ENCODE measurements at regions not wholly inside any gene's neighbourhood (a gene's known extent, or its start where the extent isn't known, plus 50 kb on each side); places are given as distances from the start of the nearest gene placed in this dataset.

- intact Hi-C loops (cut with micrococcal nuclease; ENCODE audit: unreplicated experiment): no loop called here
- H3K4me3 ChIP-seq (ENCODE audit: low read depth, low read length): no peak overlapping the region
- H3K4me3 Mint-ChIP-seq (ENCODE audit: unreplicated experiment): no peak overlapping the region
- CTCF ChIA-PET: no interaction called here
- H3K27me3 Mint-ChIP-seq (ENCODE audit: insufficient read depth, unreplicated experiment): no peaks in the 10 kb centered on the region
- BruUV-seq (replicated peaks): no TSS peak
- H3K27me3 ChIP-seq (replicated peaks; ENCODE audit: control insufficient read depth, insufficient read depth, low read length): no peaks in the 10 kb centered on the region
- H3K4me1 ChIP-seq: peaks cover 13% of the 10 kb centered on the region
- TF ChIP-seq, protein P1, sequence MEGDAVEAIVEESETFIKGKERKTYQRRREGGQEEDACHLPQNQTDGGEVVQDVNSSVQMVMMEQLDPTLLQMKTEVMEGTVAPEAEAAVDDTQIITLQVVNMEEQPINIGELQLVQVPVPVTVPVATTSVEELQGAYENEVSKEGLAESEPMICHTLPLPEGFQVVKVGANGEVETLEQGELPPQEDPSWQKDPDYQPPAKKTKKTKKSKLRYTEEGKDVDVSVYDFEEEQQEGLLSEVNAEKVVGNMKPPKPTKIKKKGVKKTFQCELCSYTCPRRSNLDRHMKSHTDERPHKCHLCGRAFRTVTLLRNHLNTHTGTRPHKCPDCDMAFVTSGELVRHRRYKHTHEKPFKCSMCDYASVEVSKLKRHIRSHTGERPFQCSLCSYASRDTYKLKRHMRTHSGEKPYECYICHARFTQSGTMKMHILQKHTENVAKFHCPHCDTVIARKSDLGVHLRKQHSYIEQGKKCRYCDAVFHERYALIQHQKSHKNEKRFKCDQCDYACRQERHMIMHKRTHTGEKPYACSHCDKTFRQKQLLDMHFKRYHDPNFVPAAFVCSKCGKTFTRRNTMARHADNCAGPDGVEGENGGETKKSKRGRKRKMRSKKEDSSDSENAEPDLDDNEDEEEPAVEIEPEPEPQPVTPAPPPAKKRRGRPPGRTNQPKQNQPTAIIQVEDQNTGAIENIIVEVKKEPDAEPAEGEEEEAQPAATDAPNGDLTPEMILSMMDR (IDR thresholded peaks at IDR 0.05; ENCODE audit: insufficient read depth in 1 of 2, low read depth in 1 of 2, low read length in 1 of 2, severe bottlenecking in 1 of 2, unreplicated experiment in 1 of 2): no peak
- no peak overlapping the region for H3K27ac Mint-ChIP-seq (ENCODE audit: unreplicated experiment)
- POLR2A ChIA-PET: no interaction called here
- DNase-seq: no peak
- H3K4me1 Mint-ChIP-seq (ENCODE audit: low read depth, unreplicated experiment): peaks cover 23% of the 10 kb centered on the region
- no peaks in the 10 kb centered on the region for H3K9me3 ChIP-seq
- H3K9me3 Mint-ChIP-seq (ENCODE audit: unreplicated experiment): no peaks in the 10 kb centered on the region
- no peaks in the 10 kb centered on the region for H3K36me3 ChIP-seq (ENCODE audit: control insufficient read depth, insufficient read depth, low read length)
- no peaks in the 10 kb centered on the region for H3K36me3 Mint-ChIP-seq (ENCODE audit: insufficient read depth, unreplicated experiment)
Observed at GRCh38 chr4:103292959-103293358, 94.8 kb upstream of the CENPE start.

DNA sequence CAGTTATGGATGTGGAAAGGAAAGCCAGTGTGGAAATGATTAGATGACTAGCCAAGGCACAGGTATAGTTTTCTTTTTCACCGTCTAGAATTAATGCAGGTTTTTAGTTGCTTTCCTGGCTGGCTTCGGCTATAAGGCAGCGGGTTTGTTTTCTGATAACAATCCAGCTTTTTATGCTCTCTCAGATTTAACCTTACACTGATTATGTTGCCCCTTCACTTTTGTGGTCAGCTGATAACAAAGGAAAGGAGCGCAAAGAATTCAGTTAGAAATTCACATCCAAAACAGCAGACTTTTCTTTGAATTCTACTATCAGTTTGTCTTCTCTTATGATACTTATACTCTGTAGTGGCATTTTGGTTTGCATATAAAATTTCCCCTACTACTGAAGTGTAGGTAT, 94.2 kb upstream of the CENPE start:
- H3K4me3 Mint-ChIP-seq (ENCODE audit: unreplicated experiment): no peak overlapping the region
- CTCF ChIA-PET: no interaction called here
- peaks cover 23% of the 10 kb centered on the region for H3K4me1 Mint-ChIP-seq (ENCODE audit: low read depth, unreplicated experiment)
- intact Hi-C loops (cut with micrococcal nuclease; ENCODE audit: unreplicated experiment): no loop called here
- no peak overlapping the region for H3K27ac Mint-ChIP-seq (ENCODE audit: unreplicated experiment)
- H3K4me3 ChIP-seq (ENCODE audit: low read depth, low read length): no peak overlapping the region
- no TSS peak for BruUV-seq (replicated peaks)
- TF ChIP-seq, protein P1 (IDR thresholded peaks at IDR 0.05; ENCODE audit: insufficient read depth in 1 of 2, low read depth in 1 of 2, low read length in 1 of 2, severe bottlenecking in 1 of 2, unreplicated experiment in 1 of 2): no peak
- H3K36me3 ChIP-seq (ENCODE audit: control insufficient read depth, insufficient read depth, low read length): no peaks in the 10 kb centered on the region
- H3K27me3 Mint-ChIP-seq (ENCODE audit: insufficient read depth, unreplicated experiment): no peaks in the 10 kb centered on the region
- H3K9me3 Mint-ChIP-seq (ENCODE audit: unreplicated experiment): no peaks in the 10 kb centered on the region
- no peaks in the 10 kb centered on the region for H3K9me3 ChIP-seq
- DNase-seq: no peak
- POLR2A ChIA-PET: no interaction called here
- H3K36me3 Mint-ChIP-seq (ENCODE audit: insufficient read depth, unreplicated experiment): no peaks in the 10 kb centered on the region
- H3K27me3 ChIP-seq (replicated peaks; ENCODE audit: control insufficient read depth, insufficient read depth, low read length): no peaks in the 10 kb centered on the region
- peaks cover 13% of the 10 kb centered on the region for H3K4me1 ChIP-seq

DNA sequence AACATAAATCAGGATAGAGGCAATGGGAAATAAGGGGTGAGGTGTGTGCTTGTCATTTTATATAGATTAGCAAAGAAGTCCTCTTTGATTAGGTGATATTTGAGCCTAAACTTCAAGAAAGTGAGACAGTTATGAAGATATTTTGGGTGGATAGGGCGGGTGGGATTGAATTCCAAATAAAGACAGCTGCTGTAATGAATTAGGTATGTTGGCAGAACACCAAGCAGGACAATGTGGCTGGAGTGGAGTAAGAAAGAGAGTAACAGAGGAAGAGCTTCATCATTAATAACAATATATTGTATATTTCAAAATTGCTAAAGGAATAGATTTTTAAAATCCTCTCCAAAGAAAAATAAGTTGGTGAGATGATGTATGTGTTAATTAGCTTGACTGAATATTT, 91.0 kb upstream of the CENPE start:
- Mint-ChIP-seq H3K27ac (ENCODE audit: unreplicated experiment) (no peak overlapping the region), H3K9me3 (ENCODE audit: unreplicated experiment) (peaks cover 10% of the 10 kb centered on the region), H3K27me3 (ENCODE audit: insufficient read depth, unreplicated experiment) (no peaks in the 10 kb centered on the region), H3K36me3 (ENCODE audit: insufficient read depth, unreplicated experiment) (no peaks in the 10 kb centered on the region), H3K4me3 (ENCODE audit: unreplicated experiment) (no peak overlapping the region), H3K4me1 (ENCODE audit: low read depth, unreplicated experiment) (peaks cover 13% of the 10 kb centered on the region)
- no peak for DNase-seq
- Histone ChIP-seq H3K27me3 (replicated peaks; ENCODE audit: control insufficient read depth, insufficient read depth, low read length) (no peaks in the 10 kb centered on the region), H3K36me3 (ENCODE audit: control insufficient read depth, insufficient read depth, low read length) (no peaks in the 10 kb centered on the region), H3K4me1 (peaks cover 3% of the 10 kb centered on the region), H3K9me3 (peaks cover 3% of the 10 kb centered on the region; the same call in 1 of the 2 replicates), H3K4me3 (ENCODE audit: low read depth, low read length) (no peak overlapping the region)
- TF ChIP-seq, protein P1 (IDR thresholded peaks at IDR 0.05; ENCODE audit: insufficient read depth in 1 of 2, low read depth in 1 of 2, low read length in 1 of 2, severe bottlenecking in 1 of 2, unreplicated experiment in 1 of 2): no peak
- BruUV-seq (replicated peaks): no TSS peak
- intact Hi-C loops (cut with micrococcal nuclease; ENCODE audit: unreplicated experiment): no loop called here
- ChIA-PET CTCF (no interaction called here), POLR2A (no interaction called here)
